HepG2 (cell line): ENCODE measurements at regions not wholly inside any gene's neighbourhood (a gene's known extent, or its start where the extent isn't known, plus 50 kb on each side); places are given as distances from the start of the nearest gene placed in this dataset.
"Not testable (repeated sequence)": the region's sequence is repeated elsewhere in the genome, so short reads cannot be mapped to it uniquely, and the experiment has no call there.

Experiments
- ATAC-seq: fragments of 200-7000 bp; cut with Tn5 transposase; 3 replicates; pipeline ENCODE4 v1.9.1; 2020; ENCODE audit warnings: mild to moderate bottlenecking, moderate library complexity
- BruUV-seq: library from RNA; stranded (reverse); fragments of 400-500 nt; replicated peaks from 2 replicates; lab custom pipeline; 2021; lab: Mats Ljungman, UMichigan
- CTCF ChIA-PET: fragments of 300-600 bp; formaldehyde crosslinking; extraction: SDS; loops from one replicate; lab custom pipeline; 2021; ENCODE audit warnings: low total read pairs, inconsistent platforms, low intra/inter-chr PET ratio; lab: Yijun Ruan, JAX
- POLR2A ChIA-PET: fragments of 350-600 bp; sonication (Branson Sonifier 250); formaldehyde crosslinking; loops from one replicate; lab custom pipeline; 2020; ENCODE audit warnings: antibody characterized with exemption, inconsistent platforms; lab: Yijun Ruan, JAX
- DNase-seq: peaks from one replicate; pipeline ENCODE4 v3.0.0-alpha.2; 2015; ENCODE audit warnings: low spot score
- FAIRE-seq: peaks from 3 replicates; lab custom pipeline; 2011; peaks lifted over from hg19 to GRCh38; lab: Jason Lieb, UNC
- H2AFZ ChIP-seq: one replicate; pipeline ENCODE4 v1.6.1; 2011; ENCODE audit warnings: low read length, inconsistent platforms
- H3K27ac ChIP-seq: fragments of 300-600 bp; 3 replicates; pipeline ENCODE4 v1.8.0; 2011; ENCODE audit warnings: mixed run types, mild to moderate bottlenecking, mixed read lengths, low read length, inconsistent platforms; ENCODE audit not compliant: insufficient read depth; ENCODE audit errors: extremely low read length
- H3K27me3 ChIP-seq, 2 experiments: fragments of 200-600 bp in 1 of 2; 2 replicates in 1 of 2; 3 replicates in 1 of 2; pipeline versions ENCODE4 v1.6.0 to v1.8.0; 2011; ENCODE audit warnings: low read length in 2 of 2, mild to moderate bottlenecking in 2 of 2, moderate library complexity in 2 of 2, inconsistent platforms in 1 of 2; ENCODE audit not compliant: insufficient read depth in 2 of 2, control insufficient read depth in 1 of 2
- H3K36me3 ChIP-seq, 2 experiments: fragments of 200-600 bp in 1 of 2; replicated peaks in 1 of 2; 2 replicates in 1 of 2; 3 replicates in 1 of 2; pipeline versions ENCODE4 v1.5.1 to v1.8.0; 2011; ENCODE audit warnings: low read length in 2 of 2, inconsistent platforms in 1 of 2; ENCODE audit not compliant: insufficient read depth in 2 of 2, control insufficient read depth in 1 of 2
- H3K4me1 ChIP-seq: 2 replicates; pipeline ENCODE4 v1.5.1; 2012; ENCODE audit warnings: low read length, inconsistent platforms; ENCODE audit not compliant: insufficient read depth
- H3K4me2 ChIP-seq: 2 replicates; pipeline ENCODE4 v1.6.0; 2011; ENCODE audit warnings: low read depth, low read length, inconsistent platforms
- H3K4me3 ChIP-seq, 3 experiments: fragments of 200-600 bp in 1 of 3; sonication (generic), shearing (Covaris generic) in 1 of 3; replicated peaks in 1 of 3; 2 replicates each; pipeline ENCODE4 v1.5.1; 2011 to 2016; ENCODE audit warnings: low read length in 3 of 3, inconsistent platforms in 2 of 3, low read depth in 2 of 3, mild to moderate bottlenecking in 2 of 3, control low read depth in 1 of 3, mixed read lengths in 1 of 3; ENCODE audit not compliant: insufficient read depth in 1 of 3
- H3K79me2 ChIP-seq: one replicate; pipeline ENCODE4 v1.6.1; 2011; ENCODE audit warnings: low read length, inconsistent platforms; ENCODE audit not compliant: insufficient read depth
- H3K9ac ChIP-seq: 2 replicates; pipeline ENCODE4 v1.6.0; 2011; ENCODE audit warnings: mild to moderate bottlenecking, low read depth, low read length, inconsistent platforms; ENCODE audit not compliant: insufficient read depth
- H3K9me3 ChIP-seq: 2 replicates; pipeline ENCODE4 v1.5.1; 2012; ENCODE audit warnings: mild to moderate bottlenecking, low read length
- H4K20me1 ChIP-seq: 2 replicates; pipeline ENCODE4 v1.6.0; 2011; ENCODE audit warnings: inconsistent platforms, mild to moderate bottlenecking, low read length, moderate library complexity; ENCODE audit not compliant: insufficient read depth
- SMC3 ChIP-seq: IDR thresholded peaks from 2 replicates; pipeline ENCODE4 v1.6.1; 2011; ENCODE audit warnings: low read length, improper control_type of control experiment
- SRSF9 ChIP-seq: fragments of 200-400 bp; formaldehyde crosslinking; IDR thresholded peaks from 2 replicates; pipeline ENCODE4 v1.6.1; 2018; ENCODE audit warnings: borderline replicate concordance, mild to moderate bottlenecking, low read depth, low read length; ENCODE audit not compliant: insufficient read depth, poor library complexity, severe bottlenecking
- STAT6 ChIP-seq: sonication (generic); formaldehyde crosslinking; IDR thresholded peaks from 2 replicates; pipeline ENCODE4 v1.4.0; 2020; ENCODE audit warnings: missing genetic modification reagents, mild to moderate bottlenecking, borderline replicate concordance
- TMF1 ChIP-seq: sonication (generic); formaldehyde crosslinking; IDR thresholded peaks from 2 replicates; pipeline ENCODE4 v1.8.1; 2022; ENCODE audit warnings: low read depth, missing genetic modification reagents
- ZNF253 ChIP-seq: sonication (generic); formaldehyde crosslinking; IDR thresholded peaks from 2 replicates; pipeline ENCODE4 v1.8.0; 2022; ENCODE audit warnings: mild to moderate bottlenecking, missing genetic modification reagents, borderline replicate concordance
- ZNF709 ChIP-seq: sonication (generic); formaldehyde crosslinking; IDR thresholded peaks from 2 replicates; pipeline ENCODE4 v1.5.0; 2020; ENCODE audit warnings: mild to moderate bottlenecking, missing genetic modification reagents
- ZNF891 ChIP-seq: sonication (generic); formaldehyde crosslinking; IDR thresholded peaks from 2 replicates; pipeline ENCODE4 v1.5.0; 2020; ENCODE audit warnings: mild to moderate bottlenecking, missing genetic modification reagents
- ZSCAN9 ChIP-seq: IDR thresholded peaks from 2 replicates; pipeline ENCODE4 v1.6.1; 2016; ENCODE audit warnings: borderline replicate concordance
- in situ Hi-C: cut with HindIII; loops from 2 replicates; pipeline ENCODE4 v1.10.0; 2017; ENCODE audit warnings: low pct_unique_long_range_greater_than_20kb; ENCODE audit not compliant: extremely low pct_ligation_motif_present
- intact Hi-C: fragments of 100-400 bp; cut with micrococcal nuclease; formaldehyde crosslinking; loops from one replicate; pipeline ENCODE4 v1.10.0; 2022; ENCODE audit not compliant: unreplicated experiment
- TF ChIP-seq, protein P1 (sequence below): sonication (generic); formaldehyde crosslinking; IDR thresholded peaks from 2 replicates; pipeline ENCODE4 v1.8.1; 2022; ENCODE audit warnings: mild to moderate bottlenecking, missing genetic modification reagents

- TF ChIP-seq STAT6 (no peak), ZNF709 (CRISPR knock-in tag) (no peak), ZNF891 (no peak), SMC3 (peak; percentile 73), TMF1 (CRISPR knock-in tag) (no peak), ZSCAN9 (CRISPR knock-in tag) (no peak), ZNF253 (CRISPR knock-in tag) (no peak)
- TF ChIP-seq, protein P1, sequence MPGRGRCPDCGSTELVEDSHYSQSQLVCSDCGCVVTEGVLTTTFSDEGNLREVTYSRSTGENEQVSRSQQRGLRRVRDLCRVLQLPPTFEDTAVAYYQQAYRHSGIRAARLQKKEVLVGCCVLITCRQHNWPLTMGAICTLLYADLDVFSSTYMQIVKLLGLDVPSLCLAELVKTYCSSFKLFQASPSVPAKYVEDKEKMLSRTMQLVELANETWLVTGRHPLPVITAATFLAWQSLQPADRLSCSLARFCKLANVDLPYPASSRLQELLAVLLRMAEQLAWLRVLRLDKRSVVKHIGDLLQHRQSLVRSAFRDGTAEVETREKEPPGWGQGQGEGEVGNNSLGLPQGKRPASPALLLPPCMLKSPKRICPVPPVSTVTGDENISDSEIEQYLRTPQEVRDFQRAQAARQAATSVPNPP (CRISPR knock-in tag), result no peak
Measured at GRCh38 chr5:53170746-53171349, 61.3 kb upstream of the MOCS2 start (continued).

DNA sequence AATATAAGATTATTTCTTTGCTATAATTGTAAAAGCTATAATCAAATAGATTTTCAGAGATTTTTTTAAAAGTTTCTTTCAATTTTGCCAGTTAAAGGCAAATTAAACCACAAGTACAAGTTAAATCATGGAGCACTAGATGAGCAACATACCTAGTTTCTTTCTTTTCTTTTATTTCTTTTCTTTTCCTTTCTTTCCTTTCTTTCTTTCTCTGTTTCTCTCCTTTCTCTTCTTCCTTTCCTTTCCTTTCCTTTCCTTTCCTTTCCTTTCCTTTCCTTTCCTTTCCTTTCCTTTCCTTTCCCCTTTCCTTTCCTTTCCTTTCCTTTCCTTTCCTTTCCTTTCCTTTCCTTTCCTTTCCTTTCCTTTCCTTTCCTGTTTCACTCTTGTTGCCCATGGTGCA lies 62.5 kb upstream of the MOCS2 start:
- FAIRE-seq, H3K36me3 ChIP-seq, CTCF ChIA-PET, H2AFZ ChIP-seq, H3K4me2 ChIP-seq, H3K27ac ChIP-seq, POLR2A ChIA-PET, ATAC-seq, BruUV-seq, H3K9ac ChIP-seq, H4K20me1 ChIP-seq, H3K27me3 ChIP-seq, DNase-seq, H3K4me3 ChIP-seq, H3K9me3 ChIP-seq, H3K79me2 ChIP-seq, H3K4me1 ChIP-seq: not testable (repeated sequence)
- in situ Hi-C loops (loop anchor here (10.0 kb wide), 1 partner anchor 1053 kb away; no protein-coding TSS in a partner anchor), intact Hi-C loops (loop anchor here (5.0 kb wide), 1 partner anchor 255 kb away; no protein-coding TSS in a partner anchor)
- TF ChIP-seq SRSF9, result peak; percentile 82
